Hematopoietic multipotent progenitor cell treated with erythropoietin and hydrocortisone succinate and interleukin-3 and kit ligand, for 8 days (in vitro differentiated cells): ENCODE measurements at regions not wholly inside any gene's neighbourhood (a gene's known extent, or its start where the extent isn't known, plus 50 kb on each side); places are given as distances from the start of the nearest gene placed in this dataset.

Experiments
- DNase-seq: peaks from one replicate; pipeline ENCODE4 v3.0.0-alpha.2; 2015

DNA sequence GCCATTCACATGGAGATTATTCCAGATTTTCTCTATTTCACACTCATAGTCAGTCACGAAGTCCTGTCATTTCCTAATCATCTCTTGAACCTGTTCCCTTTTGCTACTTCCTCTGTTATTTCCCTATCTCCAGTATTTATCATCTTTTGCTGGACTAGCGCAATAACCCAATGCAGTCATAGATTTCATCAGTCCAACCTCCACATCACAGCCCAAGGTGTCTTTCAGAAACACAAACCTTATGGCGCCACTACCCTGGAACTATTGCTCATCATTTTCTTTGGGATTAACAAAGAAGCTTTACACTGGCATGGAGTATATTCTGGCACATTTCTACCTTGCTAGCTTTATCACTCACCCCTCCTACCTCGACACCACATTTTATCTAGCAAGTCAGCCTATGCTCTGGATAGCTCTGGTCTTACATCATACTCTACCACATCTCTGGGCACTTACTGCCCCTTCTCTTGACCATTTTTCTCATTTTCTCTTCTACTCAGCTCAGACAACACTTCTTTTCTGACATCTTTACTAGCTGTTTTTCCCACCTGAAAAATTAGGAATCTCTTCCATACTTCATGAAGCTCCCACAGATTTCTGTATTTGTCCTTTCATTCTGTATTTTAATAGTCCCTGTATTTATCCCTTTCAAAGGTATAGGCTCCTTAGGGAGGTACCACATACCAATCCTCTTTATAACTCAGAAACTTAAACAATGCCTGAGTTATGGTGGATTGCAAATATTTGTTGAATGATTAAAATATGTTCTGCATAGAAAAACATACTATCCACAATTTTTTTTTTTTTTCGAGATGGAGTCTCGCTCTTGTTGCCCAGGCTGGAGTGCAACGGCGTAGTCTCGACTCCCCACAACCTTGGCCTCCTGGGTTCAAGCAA, 534.7 kb downstream of the KLF12 start:
- no peak for DNase-seq

- DNase-seq, result no peak
These were observed 536.0 kb downstream of the KLF12 start for GRCh38 chr13:73598020-73598712.

GRCh38 chr13:73596382-73596781, 537.6 kb downstream of the KLF5 start:
- DNase-seq, result no peak

DNA sequence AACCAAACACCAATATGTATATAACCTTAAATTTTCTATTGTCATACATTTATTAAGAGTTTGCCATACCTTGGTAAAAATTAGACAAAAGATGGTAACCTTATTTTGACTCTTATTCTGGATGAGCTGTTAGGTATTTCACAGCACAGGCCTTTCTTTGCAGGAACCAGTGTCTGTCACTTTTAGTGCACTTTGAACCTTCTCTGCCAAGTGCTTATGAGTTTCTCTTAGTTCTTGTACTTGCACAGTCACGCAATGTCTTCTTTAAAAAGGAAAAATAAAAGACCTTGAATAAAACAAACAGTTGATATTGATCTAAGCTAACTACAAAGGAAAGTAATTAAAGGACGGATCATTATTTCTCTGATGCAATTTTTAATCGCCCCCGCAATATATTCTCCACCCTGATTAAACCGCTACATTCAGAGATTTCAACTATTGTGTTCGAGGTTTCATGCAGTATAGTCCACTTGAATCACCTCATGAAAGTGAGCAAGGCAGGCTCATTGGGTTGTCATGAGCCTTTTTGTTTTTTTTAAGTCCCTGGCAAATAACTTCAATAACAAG, 534.5 kb downstream of the KLF5 start:
- DNase-seq, result no peak

- no peak for DNase-seq
These were observed 533.1 kb downstream of the KLF5 start for GRCh38 chr13:73591861-73592260.

DNA sequence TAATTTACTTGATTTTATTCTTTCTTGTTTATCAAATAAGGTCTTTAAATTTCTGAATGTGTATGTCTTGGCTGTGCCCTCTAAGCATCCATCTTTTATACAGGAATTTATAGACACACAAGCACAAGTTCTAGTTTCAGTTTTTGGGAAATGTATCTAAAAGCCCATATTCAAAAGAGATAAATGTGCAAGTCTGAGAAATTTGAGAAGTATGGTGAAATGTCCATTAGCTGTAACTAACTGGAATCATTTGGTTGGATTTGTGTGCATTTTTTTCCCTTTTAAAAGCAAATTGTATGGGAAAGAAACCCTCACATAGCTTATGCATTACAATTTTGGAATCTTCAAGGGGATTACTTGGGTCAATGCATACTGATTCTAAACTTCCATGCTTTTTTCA, 532.0 kb downstream of the KLF5 start:
- no peak for DNase-seq

DNA sequence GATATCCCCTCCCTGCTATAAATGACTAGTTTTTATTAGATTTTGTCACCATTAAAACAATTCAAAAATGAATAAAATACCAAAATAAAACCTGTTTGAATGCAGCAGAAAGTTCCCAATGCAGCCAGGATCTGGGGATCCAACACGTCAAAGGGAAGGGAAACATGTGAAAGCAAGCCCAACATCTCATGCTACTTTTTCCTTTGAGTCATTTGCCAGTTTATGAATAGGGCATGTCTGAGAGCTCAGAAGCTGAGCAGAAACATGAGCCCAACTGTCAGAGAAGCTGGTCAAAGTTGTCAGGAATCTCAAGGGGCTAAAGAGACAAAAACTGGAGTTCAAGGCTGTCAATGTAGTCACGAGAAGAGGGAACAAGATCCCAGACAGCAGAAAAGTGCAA, 526.4 kb downstream of the KLF5 start:
- no peak for DNase-seq

- no peak for DNase-seq
These were observed 524.5 kb downstream of the KLF5 start for GRCh38 chr13:73583331-73583730.

DNA sequence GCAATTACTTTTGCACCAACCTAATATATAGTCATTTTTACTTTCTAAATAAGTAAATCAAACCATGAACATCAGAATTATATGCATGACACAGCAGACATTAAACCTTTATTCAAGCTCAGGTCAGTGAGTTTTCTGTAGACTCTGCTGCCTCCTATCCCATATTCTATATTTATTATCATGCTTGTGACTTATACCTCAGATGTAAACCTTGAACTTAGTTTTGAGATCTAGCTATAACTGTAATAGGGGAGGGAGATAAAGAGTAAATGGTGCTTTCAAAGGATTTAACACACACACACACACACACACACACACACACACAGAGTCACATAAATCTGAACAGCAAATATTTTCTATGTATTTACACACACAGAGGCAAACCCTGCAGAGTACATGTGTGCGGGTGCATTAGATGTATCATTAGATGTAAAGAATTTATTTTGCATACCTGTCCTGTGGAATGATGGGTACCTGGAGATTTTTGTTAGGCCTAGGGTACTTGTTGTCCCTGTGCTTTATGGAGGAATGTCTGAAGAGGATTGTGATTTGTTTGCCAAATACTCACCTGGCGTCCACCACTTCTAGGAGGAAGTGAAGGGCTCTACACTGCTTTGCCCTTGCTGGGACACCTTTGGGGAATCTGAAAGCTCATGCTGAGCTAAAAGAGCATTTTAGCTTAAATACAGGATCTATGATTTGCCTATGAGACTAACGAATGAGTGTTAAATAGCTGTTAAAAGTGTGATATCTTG, 521.9 kb downstream of the KLF5 start:
- DNase-seq, result no peak

GRCh38 chr13:73579574-73580274, 520.9 kb downstream of the KLF5 start:
- DNase-seq, result no peak

DNA sequence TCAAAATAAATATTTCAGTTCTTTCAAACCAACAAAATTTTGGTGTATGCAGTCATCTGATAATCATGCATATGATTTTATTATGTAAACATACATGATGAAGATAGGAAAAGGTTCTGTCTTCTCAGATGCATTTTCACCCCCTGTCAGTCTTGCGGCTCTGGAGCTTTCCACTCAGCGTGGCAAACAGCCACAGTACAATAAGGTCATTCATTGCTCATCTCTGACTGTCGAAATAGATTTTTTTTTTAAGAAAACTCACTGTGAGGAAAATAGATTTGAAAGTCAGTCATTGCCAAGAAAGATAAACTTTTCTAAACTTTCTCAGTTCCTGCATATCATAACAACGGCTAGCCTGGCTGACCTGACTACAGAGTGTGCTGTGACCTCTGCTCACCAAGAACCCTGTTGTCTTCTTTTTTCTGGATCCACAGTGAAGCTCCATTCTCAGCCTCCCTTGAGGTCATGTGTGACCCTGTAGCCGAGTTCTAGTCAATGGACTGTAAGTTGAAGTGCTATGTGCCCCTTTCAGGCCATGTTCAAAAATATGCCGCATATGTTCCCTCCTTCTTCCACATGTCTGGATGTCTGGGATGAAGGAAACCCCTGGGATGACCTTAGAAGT, 519.6 kb downstream of the KLF5 start:
- no peak for DNase-seq

DNA sequence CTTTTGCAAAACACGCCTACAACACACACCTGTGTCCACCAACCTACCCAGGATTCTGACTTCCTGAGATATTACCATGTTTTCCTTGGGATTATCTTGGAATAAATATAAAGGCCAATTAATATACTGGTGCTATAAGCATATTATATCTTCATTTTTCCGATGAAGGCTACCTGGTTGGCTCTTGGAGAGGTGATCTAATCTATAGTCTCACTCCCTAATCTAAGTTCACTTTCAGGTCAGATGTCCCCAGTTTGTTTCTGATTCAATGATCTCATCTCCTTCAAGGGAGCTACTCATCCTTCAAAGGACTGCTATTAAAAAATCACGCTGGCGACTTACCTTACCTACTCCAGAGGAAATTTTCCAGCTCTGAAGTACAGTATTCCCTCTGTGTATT, 517.5 kb downstream of the KLF5 start:
- no peak for DNase-seq

GRCh38 chr13:73572824-73573223, 514.0 kb downstream of the KLF5 start:
- no peak for DNase-seq

GRCh38 chr13:73571376-73571775, 512.6 kb downstream of the KLF5 start:
- no peak for DNase-seq

GRCh38 chr13:73556902-73557301, 498.1 kb downstream of the KLF5 start:
- DNase-seq, result no peak

DNA sequence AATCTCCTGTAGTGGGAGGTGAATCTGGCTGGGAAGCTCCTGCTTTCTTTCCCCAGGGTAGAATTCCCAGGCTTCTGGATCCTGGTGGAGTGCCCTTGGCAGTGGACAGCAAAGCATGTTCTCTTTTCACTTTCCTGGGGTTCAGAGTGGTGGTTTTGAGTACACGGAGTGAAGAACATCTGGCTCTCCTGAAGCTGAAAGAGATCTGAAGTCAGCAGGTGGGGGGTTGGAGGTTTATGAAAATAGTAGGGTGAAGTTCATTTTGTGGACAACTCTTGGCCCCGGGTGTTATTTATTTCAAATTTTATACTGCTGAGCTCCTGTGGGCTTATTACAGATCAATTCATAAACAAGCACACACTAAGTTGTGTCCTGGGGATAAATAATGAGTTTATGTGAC, 497.3 kb downstream of the KLF5 start:
- no peak for DNase-seq

- no peak for DNase-seq
These were observed 492.9 kb downstream of the KLF5 start for GRCh38 chr13:73551736-73552135.

- no peak for DNase-seq
These were observed 490.9 kb downstream of the KLF5 start for GRCh38 chr13:73549717-73550116.

GRCh38 chr13:73548449-73548848, 489.6 kb downstream of the KLF5 start:
- DNase-seq, result no peak

GRCh38 chr13:73547239-73547638, 488.4 kb downstream of the KLF5 start:
- no peak for DNase-seq

GRCh38 chr13:73544175-73544574, 485.4 kb downstream of the KLF5 start:
- DNase-seq, result no peak

DNA sequence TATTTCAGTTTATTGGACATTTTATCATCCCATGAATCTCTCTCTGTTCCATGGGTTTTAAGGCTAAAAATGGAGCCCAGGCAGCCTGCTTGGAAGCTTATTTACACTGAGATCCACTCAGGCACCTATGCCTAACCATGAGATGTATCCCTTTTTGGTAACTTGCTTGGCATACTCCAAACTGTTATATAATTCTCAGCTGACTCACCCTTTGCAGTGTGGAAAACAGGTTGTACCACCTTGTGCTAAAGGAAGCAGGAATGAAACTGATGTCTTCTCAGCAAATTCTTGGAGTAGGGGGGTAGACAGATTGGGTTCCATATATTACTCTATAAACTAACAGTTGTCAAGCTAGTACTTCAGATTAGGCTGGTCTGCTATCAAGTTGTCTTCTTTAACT, 483.6 kb downstream of the KLF5 start:
- DNase-seq, result no peak
